GM21717 (cell line): ENCODE measurements at regions not wholly inside any gene's neighbourhood (a gene's known extent, or its start where the extent isn't known, plus 50 kb on each side); places are given as distances from the start of the nearest gene placed in this dataset.

Source experiments
- ATAC-seq: cut with Tn5 transposase; IDR thresholded peaks from one replicate; pipeline ENCODE4 v1.9.1; 2021; ENCODE audit warnings: mild to moderate bottlenecking, moderate library complexity; ENCODE audit not compliant: unreplicated experiment

GRCh38 chr4:81891005-81891996, 419.6 kb upstream of the RASGEF1B start:
- no peak for ATAC-seq

GRCh38 chr4:81884986-81885385, 413.3 kb upstream of the RASGEF1B start:
- no peak for ATAC-seq

DNA sequence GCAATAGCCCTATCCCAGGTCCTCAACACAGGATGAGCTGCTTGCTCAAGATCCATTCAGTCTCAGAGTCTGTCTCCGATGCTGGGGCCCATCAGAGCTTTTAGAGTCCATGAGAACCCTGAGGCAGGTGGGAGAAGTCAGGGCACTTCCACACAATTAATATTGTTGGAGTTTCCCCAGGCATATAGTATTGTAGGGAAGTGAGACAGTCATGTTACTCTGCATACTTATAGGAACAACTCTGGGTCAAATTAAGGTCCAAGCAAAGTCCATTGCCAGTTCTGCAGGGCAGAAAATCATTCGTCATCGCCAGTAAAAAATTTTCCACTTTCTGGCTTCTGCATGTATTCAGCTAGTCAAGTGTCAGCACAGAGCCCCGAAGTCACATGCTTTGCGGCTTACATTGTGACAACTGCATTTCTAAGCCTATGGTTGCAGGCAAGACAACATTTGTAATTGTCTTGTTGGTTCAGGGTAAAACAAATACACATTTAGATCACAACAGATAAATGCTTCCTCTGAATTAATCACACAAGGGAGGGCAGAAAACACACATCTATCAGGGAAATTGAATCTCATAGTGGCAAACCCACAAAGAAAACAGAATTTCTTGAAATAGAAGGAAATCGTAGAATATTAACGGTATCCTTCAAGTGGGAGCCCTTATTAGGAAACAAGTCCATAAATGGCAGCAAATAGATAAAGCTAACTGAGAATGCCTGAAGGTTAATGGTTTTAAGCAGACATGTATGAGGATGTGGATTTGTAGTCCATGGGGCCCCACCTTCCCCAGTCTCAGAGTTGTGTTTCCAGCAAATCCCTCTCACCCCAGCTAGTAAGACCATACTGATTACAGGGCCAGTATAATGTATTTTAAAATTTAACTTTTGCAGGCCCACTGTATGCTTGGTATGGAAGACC, 412.1 kb upstream of the RASGEF1B start:
- no peak for ATAC-seq

- ATAC-seq, result no peak
Measured at GRCh38 chr4:81883004-81883403, 411.3 kb upstream of the RASGEF1B start.

GRCh38 chr4:81881855-81882621, 410.3 kb upstream of the RASGEF1B start:
- ATAC-seq, result no peak

DNA sequence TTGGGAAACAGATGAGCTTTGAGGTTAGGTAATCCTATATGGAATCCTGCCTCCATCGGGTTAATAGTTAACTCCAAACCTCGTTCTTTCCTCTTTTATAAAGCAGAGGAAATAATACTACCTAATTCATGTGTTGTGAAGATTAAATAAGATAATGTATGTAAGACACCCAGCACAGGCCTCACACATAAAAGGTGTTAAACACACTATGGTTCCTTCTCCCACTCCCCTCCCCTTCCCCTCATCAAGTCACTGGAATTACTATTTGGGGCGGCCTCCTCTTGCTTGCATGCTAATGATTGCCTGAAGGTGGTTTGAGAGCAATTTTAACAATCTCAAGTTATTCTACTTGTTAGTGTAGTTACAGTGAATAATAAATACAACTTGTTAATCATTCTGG, 404.4 kb upstream of the RASGEF1B start:
- ATAC-seq, result no peak

GRCh38 chr4:81874661-81875515, 403.2 kb upstream of the RASGEF1B start:
- ATAC-seq, result no peak

- ATAC-seq, result no peak
Measured at GRCh38 chr4:81870275-81870674, 398.6 kb upstream of the RASGEF1B start.

- ATAC-seq, result no peak
Measured at GRCh38 chr4:81860111-81860510, 388.4 kb upstream of the RASGEF1B start.

GRCh38 chr4:81854406-81854805, 382.7 kb upstream of the RASGEF1B start:
- no peak for ATAC-seq

- no peak for ATAC-seq
Measured at GRCh38 chr4:81852031-81852715, 380.5 kb upstream of the RASGEF1B start.

- ATAC-seq, result no peak
Measured at GRCh38 chr4:81850701-81851100, 379.0 kb upstream of the RASGEF1B start.

- ATAC-seq, result no peak
Measured at GRCh38 chr4:81845761-81846160, 374.1 kb upstream of the RASGEF1B start.

DNA sequence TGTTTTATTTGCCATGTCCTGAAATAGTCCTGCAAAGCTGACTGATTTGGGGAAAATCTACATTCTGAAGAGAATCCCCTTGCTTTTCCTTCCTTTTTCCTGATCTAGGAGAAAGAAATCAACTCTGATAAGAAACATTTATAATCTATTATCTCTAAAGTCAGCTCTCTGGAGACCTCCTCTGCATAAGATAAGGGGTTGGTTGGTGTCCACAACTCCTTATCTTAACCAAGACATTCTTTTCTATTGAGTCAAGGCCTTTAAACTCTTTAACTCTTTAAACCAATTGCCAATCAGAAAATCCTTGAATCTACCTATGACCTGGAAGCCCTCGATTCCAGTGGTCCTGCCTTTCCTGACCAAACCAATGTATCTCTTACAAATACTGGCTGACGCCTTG, 373.6 kb upstream of the RASGEF1B start:
- ATAC-seq, result no peak

DNA sequence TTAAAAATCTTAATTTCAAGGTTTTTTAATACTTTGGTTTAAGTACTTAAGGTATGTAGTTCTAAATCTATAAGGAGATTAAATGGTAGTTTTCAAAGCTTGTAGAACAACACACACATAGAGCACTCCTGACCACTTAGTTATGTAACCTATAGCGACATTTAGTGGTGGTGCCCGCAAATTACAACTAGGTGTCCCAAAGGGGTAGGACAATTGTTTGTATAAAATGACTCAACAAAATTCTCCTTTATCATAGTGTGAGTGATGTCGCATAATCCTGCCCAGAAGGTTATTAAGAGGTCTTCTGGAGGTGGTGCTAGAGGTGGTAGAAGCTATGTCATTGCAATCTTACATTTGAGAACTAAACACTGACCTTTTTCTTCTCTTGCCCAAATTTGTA, 373.0 kb upstream of the RASGEF1B start:
- ATAC-seq, result no peak

DNA sequence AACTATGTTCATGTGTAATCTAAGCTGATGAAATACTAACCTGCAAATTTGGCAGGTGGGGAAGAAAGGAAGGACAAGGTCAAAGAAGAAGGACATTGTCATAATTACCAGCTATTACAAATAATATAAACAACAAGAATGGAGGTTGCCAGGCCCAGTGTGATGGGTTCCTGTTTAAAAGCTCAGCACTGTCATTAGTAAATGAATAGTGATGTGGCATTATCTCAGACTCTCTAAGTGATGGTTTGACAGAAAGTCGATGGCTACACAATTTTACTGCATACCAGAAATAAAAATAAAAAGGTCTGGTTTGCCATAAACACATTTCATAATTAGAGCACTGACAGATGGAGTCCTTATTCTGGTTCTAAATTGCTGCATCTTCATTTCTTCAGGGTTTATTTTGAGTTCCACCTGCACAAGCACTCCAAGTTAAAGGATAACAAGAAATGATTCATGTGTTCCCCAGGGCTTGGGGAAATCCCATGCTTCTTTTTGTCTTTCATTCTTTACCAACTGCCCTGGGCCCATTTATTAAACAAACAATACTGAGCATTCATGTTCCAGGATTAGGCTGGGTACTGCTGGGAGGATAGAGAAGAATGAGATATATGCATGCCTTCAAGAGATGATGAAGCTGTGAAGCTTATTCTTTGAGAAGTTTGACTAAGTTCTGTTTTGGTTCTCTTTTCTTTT, 367.8 kb upstream of the RASGEF1B start:
- no peak for ATAC-seq

DNA sequence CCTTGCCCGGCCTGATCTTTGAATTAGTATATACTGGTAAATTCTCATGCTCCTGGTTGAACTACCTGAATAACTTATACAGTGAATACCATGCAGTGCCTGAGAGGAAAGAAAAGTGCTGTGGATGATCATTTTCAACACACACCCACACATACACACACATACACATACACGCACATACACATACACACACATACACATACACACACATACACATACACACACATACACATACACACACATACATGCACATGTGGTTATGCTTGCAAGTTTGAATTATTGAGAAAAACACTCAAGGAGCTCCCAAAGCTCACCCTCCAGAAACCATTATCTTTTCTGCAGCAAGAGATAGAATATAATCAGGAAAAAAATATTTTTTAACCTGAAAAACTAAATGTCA, 366.9 kb upstream of the RASGEF1B start:
- no peak for ATAC-seq

DNA sequence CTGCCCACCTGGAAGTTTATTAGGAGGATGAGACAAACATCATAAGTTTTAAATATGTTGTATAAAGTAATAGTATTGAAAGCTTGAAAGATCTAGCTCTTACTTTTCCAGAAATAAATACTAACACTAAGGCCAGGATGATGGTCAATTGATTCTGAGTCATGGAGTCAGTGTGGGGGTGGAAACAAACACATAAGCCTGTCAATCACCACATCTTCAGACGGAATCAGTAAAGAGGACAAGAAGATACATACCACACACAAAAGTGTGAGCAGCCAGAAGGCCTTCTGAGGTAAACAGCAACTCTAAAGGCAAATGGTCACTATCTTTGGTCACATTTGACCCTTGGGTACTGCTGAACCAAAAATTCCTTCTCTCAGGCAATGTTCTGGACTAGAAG, 365.0 kb upstream of the RASGEF1B start:
- ATAC-seq, result no peak

GRCh38 chr4:81833576-81833975, 361.9 kb upstream of the RASGEF1B start:
- no peak for ATAC-seq
